Aorta (tissue), 5 donors: ENCODE measurements at regions not wholly inside any gene's neighbourhood (a gene's known extent, or its start where the extent isn't known, plus 50 kb on each side); places are given as distances from the start of the nearest gene placed in this dataset.

Experiments
- ATAC-seq: fragments of 200-7000 bp; cut with Tn5 transposase; one replicate; pipeline ENCODE4 v1.9.1; 2022; ENCODE audit warnings: moderate library complexity; ENCODE audit not compliant: low FRiP score
- DNase-seq, 2 donors: peaks; one replicate each; pipeline ENCODE4 v3.0.0-alpha.2; 2020
- H3K27ac ChIP-seq, 2 donors: one replicate each; pipeline ENCODE4 v1.5.1; 2013; ENCODE audit warnings: low read length in 2 of 2, mild to moderate bottlenecking in 2 of 2, moderate library complexity in 2 of 2, control low read depth in 1 of 2, inconsistent platforms in 1 of 2, low read depth in 1 of 2
- H3K27me3 ChIP-seq, 2 donors: one replicate each; pipeline ENCODE4 v1.6.1; 2013; ENCODE audit warnings: control low read depth in 1 of 2, low read length in 1 of 2, mild to moderate bottlenecking in 1 of 2, moderate library complexity in 1 of 2; ENCODE audit not compliant: insufficient read depth in 2 of 2, control insufficient read depth in 1 of 2
- H3K36me3 ChIP-seq, 2 donors: one replicate each; pipeline ENCODE4 v1.6.1; 2013; ENCODE audit warnings: control low read depth in 1 of 2, low read length in 1 of 2, mild to moderate bottlenecking in 1 of 2; ENCODE audit not compliant: insufficient read depth in 2 of 2, control insufficient read depth in 1 of 2
- H3K4me1 ChIP-seq, 2 donors: one replicate each; pipeline ENCODE4 v1.6.1; 2013; ENCODE audit warnings: low read length in 2 of 2, control low read depth in 1 of 2, mild to moderate bottlenecking in 1 of 2, moderate library complexity in 1 of 2; ENCODE audit not compliant: insufficient read depth in 2 of 2, control insufficient read depth in 1 of 2
- H3K4me3 ChIP-seq, 2 donors: one replicate each; pipeline ENCODE4 v1.5.1; 2013; ENCODE audit warnings: low read length in 2 of 2, control low read depth in 1 of 2, mild to moderate bottlenecking in 1 of 2
- H3K9me3 ChIP-seq: one replicate; pipeline ENCODE4 v1.6.1; 2013; ENCODE audit warnings: mild to moderate bottlenecking, low read length; ENCODE audit not compliant: control insufficient read depth
- WGBS, 2 donors: extraction: QIAGEN DNeasy Blood & Tissue Kit; methylation state at CpG; one replicate each; pipeline ENCODE4 v1.1.7; 2013; 5-methylcytosine and 5-hydroxymethylcytosine counted together
- intact Hi-C, 2 donors: fragments of 100-400 bp; cut with DNase I; formaldehyde crosslinking; loops; one replicate each; pipeline versions ENCODE4 v1.14.2 to v1.15.0; 2022
- donor health status: healthy with polysubstance abuse.
- donor health status: Bipolar disorder and iron deficiency.
- donor health status: DM: no; HTN: no; CAD: no.
- donor health status: DM: no; HTN: no; CAD: no.
- donor health status: DM: yes; HTN: yes; CAD: no.

GRCh38 chr6:145339089-145339488 is 396.2 kb downstream of the EPM2A start:
- Histone ChIP-seq H3K4me3 (no peak overlapping the region), H3K9me3 (no peaks in the 10 kb centered on the region), H3K27me3 (no peaks in the 10 kb centered on the region), H3K36me3 (no peaks in the 10 kb centered on the region), H3K27ac (no peak overlapping the region), H3K4me1 (no peaks in the 10 kb centered on the region)
- intact Hi-C loops = no loop called here
- DNase-seq (no peak), ATAC-seq (no peak)
- 12 to 27% methylated on average over 2 of the region's 2 CpGs for WGBS, 2 donors

DNA sequence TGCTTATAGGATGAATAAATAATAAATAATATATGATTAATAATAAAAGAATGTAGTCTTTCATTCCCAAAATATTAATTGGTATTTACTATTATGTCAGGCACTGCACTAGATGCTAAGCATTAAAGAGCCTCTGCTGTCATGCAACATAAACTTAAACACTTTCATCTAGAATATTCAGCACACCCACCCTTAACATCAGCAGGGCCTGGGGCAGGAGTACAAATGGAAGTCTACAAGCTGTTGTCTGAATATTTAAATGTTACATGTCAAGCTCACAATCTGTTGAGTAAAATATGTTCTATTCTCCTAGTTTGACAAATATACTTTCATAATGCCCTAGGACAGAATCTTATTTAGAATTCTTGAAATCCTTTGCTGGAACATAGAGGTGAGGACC is 395.1 kb downstream of the EPM2A start:
- no peak for ATAC-seq
- Histone ChIP-seq H3K4me1 (no peaks in the 10 kb centered on the region), H3K27me3 (no peaks in the 10 kb centered on the region), H3K27ac (no peak overlapping the region), H3K9me3 (no peaks in the 10 kb centered on the region), H3K4me3 (no peak overlapping the region), H3K36me3 (no peaks in the 10 kb centered on the region)
- intact Hi-C loops = no loop called here
- DNase-seq = no peak

DNA sequence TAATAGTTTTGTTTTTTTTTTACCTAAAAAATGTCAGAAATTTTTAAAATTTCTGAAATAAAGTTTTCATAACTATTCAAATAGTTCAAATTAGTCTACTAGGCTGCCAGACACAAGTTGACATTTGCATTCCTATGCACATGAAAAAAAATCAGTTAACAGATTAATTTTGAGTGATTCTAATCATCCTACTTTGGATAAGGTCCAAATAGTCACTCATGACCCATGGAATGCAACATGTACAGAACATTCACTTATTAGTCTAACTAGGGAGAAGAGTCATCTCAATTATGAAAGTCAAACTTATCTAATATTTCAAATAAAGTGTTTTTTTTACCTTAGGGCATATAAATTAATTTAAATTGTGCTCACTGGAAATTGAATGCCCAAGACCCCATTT is 390.2 kb downstream of the EPM2A start:
- Histone ChIP-seq H3K4me3 (no peak overlapping the region), H3K4me1 (peaks cover 0 to 2% of the 10 kb centered on the region in 2 donors)

DNA sequence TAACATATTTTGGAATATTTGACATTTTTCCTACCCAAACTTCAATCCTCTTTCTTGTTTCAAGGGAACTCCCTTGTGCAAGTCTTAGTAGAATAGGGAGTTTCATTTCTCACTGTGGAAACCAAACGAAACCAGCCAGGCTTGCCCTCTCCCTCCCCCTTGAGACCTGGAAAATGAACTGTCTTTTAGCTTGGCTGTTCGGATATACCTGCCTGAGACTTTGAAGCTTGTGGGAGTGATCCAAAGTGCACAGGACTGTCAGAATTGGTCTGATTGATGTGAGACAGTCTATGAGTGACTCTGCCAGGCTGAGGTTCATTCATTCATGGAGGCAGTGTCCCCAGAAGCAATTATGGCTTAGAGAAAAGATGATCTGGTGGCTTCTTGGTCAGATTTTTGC is 388.1 kb downstream of the EPM2A start:
- Histone ChIP-seq H3K27me3 (no peaks in the 10 kb centered on the region), H3K27ac (no peak overlapping the region), H3K9me3 (no peaks in the 10 kb centered on the region), H3K4me3 (no peak overlapping the region), H3K36me3 (no peaks in the 10 kb centered on the region), H3K4me1 (peaks cover 0 to 2% of the 10 kb centered on the region in 2 donors)
- DNase-seq = no peak
- no peak for ATAC-seq
- WGBS, 2 donors = 88 to 89% methylated on average over 2 of the region's 2 CpGs
- intact Hi-C loops = no loop called here

More for the DNA sequence above, 390.2 kb downstream of the EPM2A start:
- DNase-seq (no peak), ATAC-seq (no peak)
- Histone ChIP-seq H3K9me3 (no peaks in the 10 kb centered on the region), H3K36me3 (no peaks in the 10 kb centered on the region), H3K27me3 (no peaks in the 10 kb centered on the region), H3K27ac (no peak overlapping the region)
- intact Hi-C loops = no loop called here

DNA sequence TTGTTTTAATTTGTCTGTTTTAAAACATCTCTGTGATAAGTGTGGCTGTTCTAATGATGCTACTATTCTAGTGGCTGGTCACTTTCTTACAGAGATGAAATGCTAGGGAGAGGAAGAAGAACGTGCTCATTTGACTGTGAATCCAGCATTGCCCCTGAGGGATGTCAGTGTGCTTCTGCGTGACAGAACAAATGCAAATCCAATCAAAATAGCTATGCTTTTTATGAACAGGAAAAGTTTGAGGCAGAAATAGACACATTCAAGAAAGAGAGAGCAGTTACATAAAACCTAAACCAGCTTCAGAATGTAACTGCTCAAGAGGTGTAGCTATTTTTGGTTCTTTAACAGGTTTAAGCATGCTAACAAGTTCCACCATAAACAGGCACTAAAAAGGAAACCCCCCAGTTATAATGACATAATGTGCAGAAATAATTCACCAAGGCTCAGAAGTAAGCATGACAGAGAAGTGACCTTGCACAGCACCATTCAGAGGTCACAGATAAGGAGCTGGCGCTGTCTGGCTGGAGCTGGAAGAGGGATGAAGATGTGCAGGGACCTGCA is 385.3 kb downstream of the EPM2A start:
- H3K4me1 ChIP-seq = peaks cover 0 to 2% of the 10 kb centered on the region in 2 donors
- no peaks in the 10 kb centered on the region for H3K27me3 ChIP-seq
- H3K9me3 ChIP-seq = no peaks in the 10 kb centered on the region
- H3K27ac ChIP-seq = no peak overlapping the region
- ATAC-seq (no peak), DNase-seq (no peak)
- 46% methylated on average over 3 of the region's 3 CpGs for WGBS, 2 donors
- no peaks in the 10 kb centered on the region for H3K36me3 ChIP-seq
- intact Hi-C loops = no loop called here
- no peak overlapping the region for H3K4me3 ChIP-seq

GRCh38 chr6:145350928-145351327 is 384.4 kb downstream of the EPM2A start:
- ATAC-seq = no peak
- Histone ChIP-seq H3K36me3 (no peaks in the 10 kb centered on the region), H3K27me3 (no peaks in the 10 kb centered on the region), H3K4me1 (peaks cover 0 to 2% of the 10 kb centered on the region in 2 donors), H3K9me3 (no peaks in the 10 kb centered on the region), H3K27ac (no peak overlapping the region), H3K4me3 (no peak overlapping the region)
- WGBS, 2 donors = 89 to 92% methylated on average over 3 of the region's 3 CpGs
- DNase-seq = no peak
- intact Hi-C loops = no loop called here

DNA sequence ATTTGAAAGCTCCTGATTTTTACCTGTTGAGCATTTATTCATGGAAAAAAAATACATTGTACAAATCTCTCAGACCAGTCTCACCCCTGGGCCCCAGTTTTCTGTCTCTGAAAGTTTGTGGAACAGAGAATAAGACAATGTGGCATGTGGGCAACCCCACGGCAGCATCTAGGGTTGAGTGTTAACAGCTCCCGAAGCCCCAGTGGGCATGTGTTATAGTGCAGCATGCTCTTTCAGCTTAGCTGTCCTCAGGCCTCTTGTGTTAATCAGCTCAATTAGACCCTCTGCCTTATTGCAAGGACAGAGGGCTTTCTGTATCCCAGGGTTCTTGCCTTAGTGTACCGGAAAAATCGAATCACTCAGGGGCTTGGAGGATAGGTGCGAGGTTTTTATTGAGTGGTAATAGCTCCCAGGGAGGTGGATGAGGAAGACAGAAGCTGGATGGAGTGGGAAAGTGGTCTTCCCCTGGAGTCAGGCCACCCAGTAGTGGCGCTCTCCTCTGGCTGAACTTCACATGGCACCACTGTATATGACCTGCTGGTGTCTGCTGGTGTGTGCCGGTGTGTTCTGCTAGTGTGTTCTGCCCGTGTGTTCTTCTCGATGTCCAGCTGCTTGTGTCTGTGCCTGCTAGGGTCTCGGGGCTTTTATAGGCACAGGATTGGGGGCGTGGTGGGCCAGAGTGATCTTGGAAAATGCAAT is 382.8 kb downstream of the EPM2A start:
- peaks cover 0 to 2% of the 10 kb centered on the region in 2 donors for H3K4me1 ChIP-seq
- WGBS, 2 donors = 93 to 95% methylated on average over 11 of the region's 11 CpGs
- H3K4me3 ChIP-seq = no peak overlapping the region
- DNase-seq (no peak), ATAC-seq (no peak)
- no peak overlapping the region for H3K27ac ChIP-seq
- H3K27me3 ChIP-seq = no peaks in the 10 kb centered on the region
- intact Hi-C loops = no loop called here
- no peaks in the 10 kb centered on the region for H3K9me3 ChIP-seq
- H3K36me3 ChIP-seq = no peaks in the 10 kb centered on the region

DNA sequence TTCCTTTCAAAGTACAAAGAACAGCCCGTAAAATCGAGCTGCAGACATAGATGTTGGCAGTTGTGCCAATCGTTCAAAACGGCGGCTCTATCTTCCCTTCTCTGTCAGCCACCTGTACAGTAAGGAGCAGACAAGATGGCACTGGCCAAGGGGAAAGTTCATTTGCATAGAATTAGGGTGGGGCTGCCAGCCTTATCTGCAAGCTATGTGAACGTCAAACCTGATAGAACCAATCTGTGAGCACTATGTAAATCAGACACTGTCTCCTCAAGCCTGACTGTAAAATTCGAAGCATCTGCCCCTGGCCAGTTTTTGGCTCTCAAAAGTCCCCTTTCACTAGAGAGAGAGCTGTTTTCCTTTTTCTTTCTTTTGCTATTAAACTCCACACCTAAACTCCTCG is 374.5 kb downstream of the EPM2A start:
- no peaks in the 10 kb centered on the region for H3K4me1 ChIP-seq
- H3K36me3 ChIP-seq = no peaks in the 10 kb centered on the region
- 83 to 87% methylated on average over 8 of the region's 8 CpGs for WGBS, 2 donors
- no peak for ATAC-seq
- intact Hi-C loops = no loop called here
- DNase-seq = no peak
- H3K27ac ChIP-seq = no peak overlapping the region
- no peaks in the 10 kb centered on the region for H3K9me3 ChIP-seq
- H3K4me3 ChIP-seq = no peak overlapping the region
- H3K27me3 ChIP-seq = no peaks in the 10 kb centered on the region

GRCh38 chr6:145367149-145367548 is 368.2 kb downstream of the EPM2A start:
- no peaks in the 10 kb centered on the region for H3K9me3 ChIP-seq
- H3K27ac ChIP-seq = no peak overlapping the region
- H3K27me3 ChIP-seq = no peaks in the 10 kb centered on the region
- H3K4me1 ChIP-seq = no peaks in the 10 kb centered on the region
- DNase-seq (no peak), ATAC-seq (no peak)
- intact Hi-C loops = no loop called here
- 96% methylated on average over 5 of the region's 5 CpGs for WGBS, 2 donors
- H3K4me3 ChIP-seq = no peak overlapping the region
- no peaks in the 10 kb centered on the region for H3K36me3 ChIP-seq
